GM12872 (cell line): ENCODE measurements at regions not wholly inside any gene's neighbourhood (a gene's known extent, or its start where the extent isn't known, plus 50 kb on each side); places are given as distances from the start of the nearest gene placed in this dataset.

ENCODE experiments used
- CTCF ChIP-seq: IDR thresholded peaks from 3 replicates; pipeline ENCODE4 v1.5.1; 2011; ENCODE audit warnings: low read depth, mild to moderate bottlenecking, low read length, moderate library complexity; ENCODE audit not compliant: insufficient read depth

GRCh38 chr2:182631299-182631698 is 84.8 kb upstream of the DNAJC10 start:
- no peak for TF ChIP-seq CTCF

DNA sequence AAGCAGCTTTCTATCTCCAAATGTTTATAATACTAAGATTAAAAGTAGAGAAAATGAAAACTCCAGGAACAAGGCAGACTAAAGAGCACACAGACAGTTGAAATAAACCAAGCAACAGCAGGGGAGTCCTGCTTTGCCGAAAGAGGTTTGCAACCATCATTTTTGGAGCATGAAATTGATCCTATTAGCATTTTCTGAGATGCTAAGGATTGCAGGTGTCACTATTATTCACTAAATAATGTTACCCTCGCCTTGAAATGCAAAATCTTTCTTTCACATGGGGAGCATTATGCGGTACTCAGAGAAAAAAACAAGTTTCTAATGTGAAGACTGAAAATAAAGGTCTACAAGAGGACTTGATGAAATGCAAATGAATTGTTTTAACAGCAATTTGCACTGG is 81.7 kb upstream of the DNAJC10 start:
- TF ChIP-seq CTCF, result no peak

DNA sequence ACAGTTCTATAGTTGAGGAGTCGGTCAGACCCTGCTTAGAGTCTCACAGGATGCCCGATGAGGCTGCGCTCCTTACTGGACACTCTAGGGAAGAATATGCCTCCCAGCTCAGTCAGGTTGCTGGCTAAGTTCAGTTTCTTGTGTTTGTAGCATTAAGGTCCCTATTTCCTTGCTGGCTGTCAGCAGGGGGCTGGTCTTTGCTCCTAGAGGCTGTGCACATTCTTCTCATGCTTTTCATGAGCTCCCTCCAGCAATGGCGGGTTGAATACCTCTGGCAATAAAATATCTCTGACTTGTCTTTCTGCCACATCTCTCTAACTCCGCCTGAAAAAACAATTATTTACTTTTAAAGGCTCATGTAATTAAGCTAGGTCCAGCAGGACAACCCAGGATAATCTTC is 79.4 kb upstream of the DNAJC10 start:
- TF ChIP-seq CTCF, result no peak

- no peak for TF ChIP-seq CTCF
Observed at GRCh38 chr2:182638667-182639066, 77.4 kb upstream of the DNAJC10 start.

GRCh38 chr2:182639971-182640370 is 76.1 kb upstream of the DNAJC10 start:
- TF ChIP-seq CTCF, result no peak

DNA sequence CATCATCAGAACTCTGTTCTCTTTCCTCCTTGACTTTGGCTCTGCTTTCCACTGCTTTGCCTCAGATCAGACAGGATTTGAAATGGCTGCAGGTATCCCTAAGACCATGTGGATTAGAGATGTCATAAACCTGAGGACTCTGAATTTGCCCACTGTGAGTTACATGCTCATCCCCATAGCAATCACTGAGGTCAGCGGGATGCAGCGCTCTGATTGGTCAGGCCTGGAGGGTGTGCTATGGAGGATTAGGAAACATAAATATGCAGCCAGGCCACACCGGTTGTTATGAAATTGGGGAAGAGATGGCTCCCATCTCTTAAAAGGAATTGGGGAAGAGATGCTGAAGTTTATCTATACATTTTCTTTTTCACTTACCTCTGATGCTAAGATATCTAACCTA is 73.7 kb upstream of the DNAJC10 start:
- no peak for TF ChIP-seq CTCF

DNA sequence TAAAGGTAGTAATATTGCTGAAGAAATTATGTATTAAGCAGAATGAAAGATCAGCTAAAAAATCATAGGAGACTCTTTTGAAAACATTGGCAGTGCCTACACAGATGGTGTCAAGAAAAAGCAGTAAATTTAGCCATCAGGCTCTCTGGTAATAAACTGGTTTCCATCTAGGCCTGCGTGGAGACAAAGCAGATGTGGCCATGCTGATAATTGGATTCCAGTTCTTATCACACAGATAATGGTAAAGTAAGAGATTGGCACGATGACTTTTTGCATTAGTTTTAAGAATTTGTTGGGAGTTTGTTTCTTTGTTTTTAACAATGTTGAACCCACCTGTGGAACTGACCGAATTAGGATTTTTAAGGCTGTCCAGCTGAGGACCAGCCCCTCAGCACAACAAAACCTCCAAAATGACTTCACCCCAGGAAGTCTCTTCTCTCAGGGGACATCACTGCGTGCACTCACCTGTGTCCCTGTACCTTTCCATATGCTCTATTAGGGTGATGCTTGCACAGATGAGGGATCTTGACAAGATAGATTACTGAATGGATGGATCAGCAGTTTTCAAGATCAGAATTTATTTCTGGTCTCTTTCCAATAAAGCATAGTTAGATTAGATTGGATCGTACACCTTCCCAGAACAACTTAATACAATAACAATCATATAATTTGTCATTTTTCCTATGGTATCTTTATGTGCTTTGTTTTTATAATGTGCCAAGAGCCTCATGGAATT is 69.1 kb upstream of the DNAJC10 start:
- TF ChIP-seq CTCF, result no peak

DNA sequence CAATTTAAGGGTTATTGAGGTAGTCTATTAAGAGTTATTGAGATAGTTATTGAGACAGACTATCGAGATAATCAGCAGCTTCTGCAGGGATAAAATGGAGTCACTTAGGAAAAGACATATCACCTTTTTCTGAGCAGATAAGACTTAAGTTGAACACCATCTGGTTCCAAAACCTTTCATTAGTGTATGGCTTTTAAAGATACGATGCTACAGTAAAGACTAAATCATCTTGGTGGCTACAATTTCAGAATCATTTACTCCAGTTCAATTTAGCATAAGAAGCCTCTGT is 68.6 kb upstream of the DNAJC10 start:
- TF ChIP-seq CTCF, result no peak
